ENCODE measurements at regions not wholly inside any gene's neighbourhood (a gene's known extent, or its start where the extent isn't known, plus 50 kb on each side); places are given as distances from the start of the nearest gene placed in this dataset.

GRCh38 chr14:53473480-53473879 is 320.4 kb upstream of the DDHD1 start:
- TF ChIP-seq NFRKB (IDR thresholded peaks at IDR 0.05) (no peak), SUZ12 (IDR thresholded peaks at IDR 0.05) (no peak), ZNF384 (IDR thresholded peaks at IDR 0.05) (no peak), FOXM1 (IDR thresholded peaks at IDR 0.05; ENCODE audit: borderline replicate concordance) (no peak), SP1 (IDR thresholded peaks at IDR 0.05) (no peak), PKNOX1 (IDR thresholded peaks at IDR 0.05) (no peak), FOXK2 (IDR thresholded peaks at IDR 0.05) (no peak), FOXA1 (IDR thresholded peaks at IDR 0.05) (no peak), L3MBTL2 (conservative IDR thresholded peaks at IDR 0.05) (no peak), LEF1 (IDR thresholded peaks at IDR 0.05; ENCODE audit: borderline replicate concordance) (no peak), TARDBP (IDR thresholded peaks at IDR 0.05) (no peak), ARNT (IDR thresholded peaks at IDR 0.05) (no peak)

All from HEK293T (cell line).